Omental fat pad (tissue), 3 donors: ENCODE measurements at regions not wholly inside any gene's neighbourhood (a gene's known extent, or its start where the extent isn't known, plus 50 kb on each side); places are given as distances from the start of the nearest gene placed in this dataset.

ENCODE experiments used
- ATAC-seq: fragments of 150-250 bp; one replicate; pipeline ENCODE4 v1.9.1; 2016; ENCODE audit warnings: mild to moderate bottlenecking, moderate library complexity; ENCODE audit not compliant: low FRiP score
- DNase-seq: peaks from one replicate; pipeline ENCODE4 v3.0.0-alpha.2; 2019; ENCODE audit warnings: low spot score
- TF ChIP-seq, protein P1 (sequence below), 3 donors: fragments of 450-650 bp; IDR thresholded peaks; one replicate each; pipeline ENCODE4 v1.5.1; 2016 to 2017; ENCODE audit warnings: antibody characterized with exemption in 3 of 3, mild to moderate bottlenecking in 3 of 3, moderate library complexity in 2 of 3

GRCh38 chr13:44267203-44267602 lies 106.4 kb upstream of the SERP2 start:
- ATAC-seq (no peak), DNase-seq (no peak)
- TF ChIP-seq, protein P1, sequence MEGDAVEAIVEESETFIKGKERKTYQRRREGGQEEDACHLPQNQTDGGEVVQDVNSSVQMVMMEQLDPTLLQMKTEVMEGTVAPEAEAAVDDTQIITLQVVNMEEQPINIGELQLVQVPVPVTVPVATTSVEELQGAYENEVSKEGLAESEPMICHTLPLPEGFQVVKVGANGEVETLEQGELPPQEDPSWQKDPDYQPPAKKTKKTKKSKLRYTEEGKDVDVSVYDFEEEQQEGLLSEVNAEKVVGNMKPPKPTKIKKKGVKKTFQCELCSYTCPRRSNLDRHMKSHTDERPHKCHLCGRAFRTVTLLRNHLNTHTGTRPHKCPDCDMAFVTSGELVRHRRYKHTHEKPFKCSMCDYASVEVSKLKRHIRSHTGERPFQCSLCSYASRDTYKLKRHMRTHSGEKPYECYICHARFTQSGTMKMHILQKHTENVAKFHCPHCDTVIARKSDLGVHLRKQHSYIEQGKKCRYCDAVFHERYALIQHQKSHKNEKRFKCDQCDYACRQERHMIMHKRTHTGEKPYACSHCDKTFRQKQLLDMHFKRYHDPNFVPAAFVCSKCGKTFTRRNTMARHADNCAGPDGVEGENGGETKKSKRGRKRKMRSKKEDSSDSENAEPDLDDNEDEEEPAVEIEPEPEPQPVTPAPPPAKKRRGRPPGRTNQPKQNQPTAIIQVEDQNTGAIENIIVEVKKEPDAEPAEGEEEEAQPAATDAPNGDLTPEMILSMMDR (IDR thresholded peaks at IDR 0.05) = no peak

- TF ChIP-seq, protein P1 (IDR thresholded peaks at IDR 0.05) = no peak
- ATAC-seq = peak; percentile 73
- no peak for DNase-seq
Measured at GRCh38 chr13:44267980-44268379, 105.6 kb upstream of the SERP2 start.

GRCh38 chr13:44268980-44269379 lies 104.6 kb upstream of the SERP2 start:
- ATAC-seq (no peak), DNase-seq (no peak)
- TF ChIP-seq, protein P1 (IDR thresholded peaks at IDR 0.05) = no peak

DNA sequence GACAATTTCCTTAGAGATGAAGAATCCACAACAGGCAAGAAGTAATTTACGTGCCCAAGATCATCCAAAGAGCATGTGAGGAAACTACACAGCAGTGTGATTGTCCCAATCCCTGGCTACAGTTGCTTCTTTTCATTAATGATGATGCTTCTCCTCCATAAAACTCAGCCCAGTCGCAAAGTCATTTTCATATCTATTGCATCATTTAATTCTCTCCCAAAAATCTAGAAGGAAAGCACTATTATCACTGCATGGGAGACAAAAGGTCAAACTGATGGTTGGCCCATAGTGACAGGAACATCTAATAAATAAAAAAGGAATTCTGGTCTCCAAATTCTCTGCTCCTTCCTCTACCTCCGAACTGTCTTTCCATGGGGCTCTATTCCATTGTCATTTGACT lies 103.5 kb upstream of the SERP2 start:
- DNase-seq = no peak
- TF ChIP-seq, protein P1 (IDR thresholded peaks at IDR 0.05) = no peak
- ATAC-seq = no peak

GRCh38 chr13:44271031-44271455 lies 102.6 kb upstream of the SERP2 start:
- DNase-seq = no peak
- ATAC-seq = peak; percentile 3
- TF ChIP-seq, protein P1 (IDR thresholded peaks at IDR 0.05) = no peak

DNA sequence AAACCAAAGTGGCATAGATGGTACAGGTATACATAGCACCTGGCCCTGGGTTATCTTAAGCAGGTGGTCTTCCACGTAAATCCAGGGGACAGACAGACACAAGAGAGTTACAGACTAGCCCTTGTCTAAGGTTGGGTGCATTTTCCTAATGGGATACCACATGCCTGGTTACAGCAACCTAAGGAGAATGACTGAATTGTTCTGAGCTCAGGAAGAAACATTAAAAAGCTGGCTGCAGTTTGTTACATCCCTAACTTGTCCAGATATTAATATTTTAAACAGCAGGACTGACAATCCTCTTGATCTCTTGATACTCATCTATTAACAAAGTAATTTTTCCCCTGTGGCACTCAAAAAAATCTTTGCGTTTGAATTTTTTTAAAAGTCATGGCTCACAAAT lies 102.2 kb upstream of the SERP2 start:
- ATAC-seq (no peak), DNase-seq (no peak)
- TF ChIP-seq, protein P1 (IDR thresholded peaks at IDR 0.05) = no peak

- ATAC-seq = no peak
- TF ChIP-seq, protein P1 (IDR thresholded peaks at IDR 0.05) = no peak
- DNase-seq = no peak
Measured at GRCh38 chr13:44271915-44272341, 101.7 kb upstream of the SERP2 start.
